SK-N-SH (cell line): ENCODE measurements at regions not wholly inside any gene's neighbourhood (a gene's known extent, or its start where the extent isn't known, plus 50 kb on each side); places are given as distances from the start of the nearest gene placed in this dataset.

Experiments
- CTCF ChIA-PET: fragments of 300-600, 350-600 bp; formaldehyde crosslinking; extraction: SDS; loops from one replicate; lab custom pipeline; 2021; lab: Yijun Ruan, JAX
- POLR2A ChIA-PET: fragments of 350-600 bp; sonication (Branson Sonifier 250); formaldehyde crosslinking; extraction: SDS; loops from one replicate; lab custom pipeline; 2020; ENCODE audit warnings: antibody characterized with exemption, inconsistent platforms; lab: Yijun Ruan, JAX
- DNase-seq: peaks from one replicate; pipeline ENCODE4 v3.0.0; 2012
- H2AFZ ChIP-seq: fragments of 200-600 bp; sonication (generic); 2 replicates; pipeline ENCODE4 v1.8.1; 2016; ENCODE audit warnings: antibody characterized with exemption, mild to moderate bottlenecking, low read depth
- H3F3A ChIP-seq: fragments of 200-600 bp; sonication (generic); replicated peaks from 2 replicates; pipeline ENCODE3; 2016; ENCODE audit warnings: antibody characterized with exemption, mild to moderate bottlenecking; ENCODE audit not compliant: insufficient read depth
- H3K27ac ChIP-seq, 2 experiments: fragments of 200-500 bp in 1 of 2; fragments of 200-600 bp in 1 of 2; sonication (Bioruptor generic) in 1 of 2; sonication (generic), shearing (Covaris generic) in 1 of 2; 2 replicates each; pipeline versions ENCODE4 v1.5.1 to v1.6.1; 2014 to 2016; ENCODE audit warnings: low read depth in 2 of 2, inconsistent platforms in 1 of 2, low read length in 1 of 2, mild to moderate bottlenecking in 1 of 2, mixed read lengths in 1 of 2
- H3K27me3 ChIP-seq: fragments of 200-600 bp; sonication (generic), shearing (Covaris generic); 2 replicates; pipeline ENCODE4 v1.6.1; 2016; ENCODE audit warnings: mixed run types; ENCODE audit not compliant: insufficient read depth
- H3K36me3 ChIP-seq, 2 experiments: fragments of 200-500 bp in 1 of 2; fragments of 200-600 bp in 1 of 2; sonication (Bioruptor generic) in 1 of 2; sonication (generic) in 1 of 2; replicated peaks in 1 of 2; 2 replicates each; pipeline versions ENCODE3 to v1.5.1; 2014 to 2016; ENCODE audit warnings: low read length in 1 of 2, mild to moderate bottlenecking in 1 of 2; ENCODE audit not compliant: insufficient read depth in 2 of 2, control insufficient read depth in 1 of 2
- H3K4me1 ChIP-seq, 2 experiments: fragments of 200-500 bp in 1 of 2; fragments of 200-600 bp in 1 of 2; sonication (Bioruptor generic) in 1 of 2; sonication (generic), shearing (Covaris generic) in 1 of 2; 2 replicates each; pipeline versions ENCODE4 v1.5.1 to v1.6.1; 2014 to 2016; ENCODE audit warnings: low read depth in 1 of 2, low read length in 1 of 2, mixed run types in 1 of 2; ENCODE audit not compliant: insufficient read depth in 2 of 2, control insufficient read depth in 1 of 2
- H3K4me2 ChIP-seq: fragments of 200-600 bp; sonication (generic), shearing (Covaris generic); 2 replicates; pipeline ENCODE4 v1.6.1; 2017; ENCODE audit warnings: mixed run types
- H3K4me3 ChIP-seq, 2 experiments: fragments of 200-500 bp in 1 of 2; fragments of 200-600 bp in 1 of 2; sonication (Bioruptor generic) in 1 of 2; sonication (generic), shearing (Covaris generic) in 1 of 2; 2 replicates each; pipeline versions ENCODE4 v1.5.1 to v1.8.1; 2014 to 2016; ENCODE audit warnings: low read depth in 2 of 2, inconsistent platforms in 1 of 2, low read length in 1 of 2, mild to moderate bottlenecking in 1 of 2, mixed read lengths in 1 of 2, moderate library complexity in 1 of 2
- H3K79me2 ChIP-seq: fragments of 200-600 bp; sonication (generic); 2 replicates; pipeline ENCODE4 v1.8.1; 2017; ENCODE audit warnings: mild to moderate bottlenecking; ENCODE audit not compliant: insufficient read depth
- H3K9ac ChIP-seq: fragments of 200-600 bp; sonication (generic); 2 replicates; pipeline ENCODE4 v1.6.1; 2017; ENCODE audit warnings: mixed run types
- H3K9me2 ChIP-seq: fragments of 200-600 bp; sonication (generic); 2 replicates; pipeline ENCODE4 v1.6.1; 2017; ENCODE audit warnings: mixed run types
- H3K9me3 ChIP-seq: fragments of 200-600 bp; sonication (generic); 2 replicates; pipeline ENCODE4 v1.6.1; 2017; ENCODE audit warnings: mixed run types, mild to moderate bottlenecking, moderate library complexity
- H4K20me1 ChIP-seq: fragments of 200-600 bp; sonication (generic); 2 replicates; pipeline ENCODE4 v1.6.1; 2017; ENCODE audit warnings: mild to moderate bottlenecking, mixed run types; ENCODE audit not compliant: insufficient read depth
- NRF1 ChIP-seq: IDR thresholded peaks from 2 replicates; pipeline ENCODE4 v1.6.1; 2012; ENCODE audit warnings: low read depth, mild to moderate bottlenecking, low read length
- TCF12 ChIP-seq: IDR thresholded peaks from 2 replicates; pipeline ENCODE4 v1.4.0; 2012
- TEAD4 ChIP-seq: IDR thresholded peaks from 2 replicates; pipeline ENCODE4 v1.4.0; 2012; ENCODE audit warnings: mild to moderate bottlenecking, borderline replicate concordance; ENCODE audit not compliant: insufficient read depth
- YY1 ChIP-seq: IDR thresholded peaks from 2 replicates; pipeline ENCODE4 v1.4.0; 2012; ENCODE audit warnings: low read depth, mild to moderate bottlenecking
- WGBS: methylation state at CpG from one replicate; pipeline ENCODE4 v1.1.6; 2017; ENCODE audit warnings: low lambda C conversion rate; 5-methylcytosine and 5-hydroxymethylcytosine counted together
- TF ChIP-seq, protein P1 (sequence below): IDR thresholded peaks from 2 replicates; pipeline ENCODE4 v1.4.0; 2012; ENCODE audit warnings: low read depth, borderline replicate concordance
- TF ChIP-seq, protein P2 (sequence below): IDR thresholded peaks from 2 replicates; pipeline ENCODE4 v1.6.1; 2012; ENCODE audit warnings: mild to moderate bottlenecking, low read depth, low read length, moderate library complexity

DNA sequence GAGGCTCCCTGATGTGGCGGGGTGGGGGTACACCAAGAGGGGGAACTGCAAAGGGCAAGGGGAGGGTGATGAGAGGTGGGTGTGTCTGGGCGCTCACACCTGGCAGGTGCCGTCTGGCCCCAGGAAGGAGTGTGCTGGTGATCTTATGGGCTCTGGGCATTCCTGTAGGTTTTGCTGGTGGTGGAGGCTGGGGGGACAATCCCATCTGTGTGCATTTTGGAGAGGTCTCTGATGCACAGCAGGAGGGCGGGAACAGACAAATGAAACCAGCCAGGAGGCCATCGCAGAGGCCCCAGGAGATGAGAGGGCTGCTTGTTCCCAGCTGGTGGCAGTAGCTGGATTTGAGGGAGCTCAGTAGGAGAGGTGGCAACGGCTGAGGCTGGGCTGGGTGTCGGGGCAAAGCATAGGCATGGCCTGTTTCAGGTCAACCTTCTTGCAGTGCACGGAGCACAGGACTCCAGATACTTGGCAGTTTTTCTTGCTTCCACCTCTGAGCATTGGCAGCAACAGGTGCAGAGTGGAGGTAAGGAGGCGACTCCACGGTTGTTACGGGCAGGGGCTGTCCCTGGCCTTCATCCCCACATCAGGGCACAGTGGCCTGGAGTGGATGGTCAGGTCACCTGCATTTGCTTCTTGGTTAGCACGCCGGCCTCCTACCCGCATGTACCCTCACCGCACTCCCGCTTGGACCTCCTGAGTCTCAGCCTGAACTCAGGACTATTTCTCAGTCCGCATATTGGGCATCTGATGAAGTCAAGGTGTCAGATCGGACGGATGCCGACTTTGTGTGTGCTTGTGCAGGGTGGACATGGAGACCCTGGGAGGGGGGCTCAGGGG is 194.2 kb upstream of the HDAC4 start:
- no peak overlapping the region for H2AFZ ChIP-seq
- no peak overlapping the region for H3K27ac ChIP-seq
- no peak for DNase-seq
- no peak overlapping the region for H3K4me2 ChIP-seq
- H3K9ac ChIP-seq, result no peak overlapping the region
- 76% methylated on average over 15 of the region's 20 CpGs for WGBS
- H4K20me1 ChIP-seq, result no peaks in the 10 kb centered on the region
- CTCF ChIA-PET, result no interaction called here
- H3K79me2 ChIP-seq, result no peaks in the 10 kb centered on the region
- TF ChIP-seq, protein P1, sequence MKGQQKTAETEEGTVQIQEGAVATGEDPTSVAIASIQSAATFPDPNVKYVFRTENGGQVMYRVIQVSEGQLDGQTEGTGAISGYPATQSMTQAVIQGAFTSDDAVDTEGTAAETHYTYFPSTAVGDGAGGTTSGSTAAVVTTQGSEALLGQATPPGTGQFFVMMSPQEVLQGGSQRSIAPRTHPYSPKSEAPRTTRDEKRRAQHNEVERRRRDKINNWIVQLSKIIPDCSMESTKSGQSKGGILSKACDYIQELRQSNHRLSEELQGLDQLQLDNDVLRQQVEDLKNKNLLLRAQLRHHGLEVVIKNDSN, result no peak
- no peak for TF ChIP-seq TEAD4
- TF ChIP-seq TCF12, result no peak
- TF ChIP-seq NRF1, result no peak
- no peak for TF ChIP-seq YY1
- H3K4me1 ChIP-seq, result peaks cover 0 to 5% of the 10 kb centered on the region in 2 experiments; a peak in 1 of 4 replicates
- H3F3A ChIP-seq, result no peaks in the 10 kb centered on the region
- no peaks in the 10 kb centered on the region for H3K9me2 ChIP-seq
- no peak overlapping the region for H3K4me3 ChIP-seq
- POLR2A ChIA-PET, result no interaction called here
- H3K27me3 ChIP-seq, result no peaks in the 10 kb centered on the region
- no peaks in the 10 kb centered on the region for H3K36me3 ChIP-seq
- no peaks in the 10 kb centered on the region for H3K9me3 ChIP-seq

DNA sequence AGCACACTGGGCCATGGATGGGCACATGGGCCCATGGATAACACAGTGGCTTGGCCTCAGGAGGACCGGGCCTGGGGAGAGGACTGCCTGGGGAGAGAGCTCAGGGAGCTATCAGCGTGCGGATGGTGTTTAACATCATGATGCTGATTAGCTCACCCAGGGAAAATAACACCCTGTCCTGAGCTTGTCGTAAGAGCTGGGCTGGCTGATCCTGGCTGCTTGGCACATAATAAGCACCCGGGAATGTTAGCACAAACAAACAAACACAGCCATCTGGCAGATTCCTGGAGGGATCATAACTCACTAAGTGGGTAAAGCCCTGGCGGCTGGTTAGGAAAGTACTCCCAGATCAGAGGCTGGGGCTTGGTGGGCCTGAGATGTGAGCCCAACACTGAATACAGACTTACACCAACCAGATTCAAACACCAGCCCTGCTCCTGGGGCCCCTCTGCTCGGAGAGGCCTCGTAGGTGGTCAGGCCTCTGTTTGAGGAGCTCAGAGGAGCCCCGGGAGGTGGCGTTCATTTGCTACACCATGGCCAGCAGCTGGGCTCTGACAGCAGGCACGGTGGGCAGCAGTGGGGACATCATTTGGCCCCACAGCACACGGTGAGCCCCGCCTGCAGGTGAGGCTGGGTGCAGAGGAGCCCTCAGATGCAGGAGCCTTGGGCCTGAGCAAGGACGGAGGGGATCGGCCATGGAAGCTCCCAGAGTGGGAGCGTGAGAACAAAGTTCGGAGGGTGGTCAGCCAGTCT is 193.4 kb upstream of the HDAC4 start:
- TF ChIP-seq, protein P2, sequence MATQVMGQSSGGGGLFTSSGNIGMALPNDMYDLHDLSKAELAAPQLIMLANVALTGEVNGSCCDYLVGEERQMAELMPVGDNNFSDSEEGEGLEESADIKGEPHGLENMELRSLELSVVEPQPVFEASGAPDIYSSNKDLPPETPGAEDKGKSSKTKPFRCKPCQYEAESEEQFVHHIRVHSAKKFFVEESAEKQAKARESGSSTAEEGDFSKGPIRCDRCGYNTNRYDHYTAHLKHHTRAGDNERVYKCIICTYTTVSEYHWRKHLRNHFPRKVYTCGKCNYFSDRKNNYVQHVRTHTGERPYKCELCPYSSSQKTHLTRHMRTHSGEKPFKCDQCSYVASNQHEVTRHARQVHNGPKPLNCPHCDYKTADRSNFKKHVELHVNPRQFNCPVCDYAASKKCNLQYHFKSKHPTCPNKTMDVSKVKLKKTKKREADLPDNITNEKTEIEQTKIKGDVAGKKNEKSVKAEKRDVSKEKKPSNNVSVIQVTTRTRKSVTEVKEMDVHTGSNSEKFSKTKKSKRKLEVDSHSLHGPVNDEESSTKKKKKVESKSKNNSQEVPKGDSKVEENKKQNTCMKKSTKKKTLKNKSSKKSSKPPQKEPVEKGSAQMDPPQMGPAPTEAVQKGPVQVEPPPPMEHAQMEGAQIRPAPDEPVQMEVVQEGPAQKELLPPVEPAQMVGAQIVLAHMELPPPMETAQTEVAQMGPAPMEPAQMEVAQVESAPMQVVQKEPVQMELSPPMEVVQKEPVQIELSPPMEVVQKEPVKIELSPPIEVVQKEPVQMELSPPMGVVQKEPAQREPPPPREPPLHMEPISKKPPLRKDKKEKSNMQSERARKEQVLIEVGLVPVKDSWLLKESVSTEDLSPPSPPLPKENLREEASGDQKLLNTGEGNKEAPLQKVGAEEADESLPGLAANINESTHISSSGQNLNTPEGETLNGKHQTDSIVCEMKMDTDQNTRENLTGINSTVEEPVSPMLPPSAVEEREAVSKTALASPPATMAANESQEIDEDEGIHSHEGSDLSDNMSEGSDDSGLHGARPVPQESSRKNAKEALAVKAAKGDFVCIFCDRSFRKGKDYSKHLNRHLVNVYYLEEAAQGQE, result no peak
- TF ChIP-seq, all 33 proteins: peak for 0
- no peak overlapping the region for H3K9ac ChIP-seq
- no peaks in the 10 kb centered on the region for H3F3A ChIP-seq
- H3K27me3 ChIP-seq, result no peaks in the 10 kb centered on the region
- DNase-seq, result no peak
- no peak overlapping the region for H3K4me3 ChIP-seq
- no peak overlapping the region for H3K4me2 ChIP-seq
- H3K9me2 ChIP-seq, result no peaks in the 10 kb centered on the region
- no peaks in the 10 kb centered on the region for H3K36me3 ChIP-seq
- no peaks in the 10 kb centered on the region for H3K9me3 ChIP-seq
- WGBS, result 63% methylated on average over 13 of the region's 17 CpGs
- H3K4me1 ChIP-seq, result peaks cover 0 to 6% of the 10 kb centered on the region in 2 experiments; a peak in 1 of 4 replicates
- no peaks in the 10 kb centered on the region for H4K20me1 ChIP-seq
- ChIA-PET CTCF (no interaction called here), POLR2A (no interaction called here)
- H2AFZ ChIP-seq, result no peak overlapping the region
- no peak overlapping the region for H3K27ac ChIP-seq
- H3K79me2 ChIP-seq, result no peaks in the 10 kb centered on the region
